NOMO-1 (cell line): ENCODE measurements at regions not wholly inside any gene's neighbourhood (a gene's known extent, or its start where the extent isn't known, plus 50 kb on each side); places are given as distances from the start of the nearest gene placed in this dataset.
"Not testable (repeated sequence)": the region's sequence is repeated elsewhere in the genome, so short reads cannot be mapped to it uniquely, and the experiment has no call there.

Experiments used
- DNase-seq, 2 experiments: peaks; one replicate each; lab custom pipeline; 2025; ENCODE audit not compliant: unreplicated experiment in 2 of 2; lab: John Stamatoyannopoulos, UW

DNA sequence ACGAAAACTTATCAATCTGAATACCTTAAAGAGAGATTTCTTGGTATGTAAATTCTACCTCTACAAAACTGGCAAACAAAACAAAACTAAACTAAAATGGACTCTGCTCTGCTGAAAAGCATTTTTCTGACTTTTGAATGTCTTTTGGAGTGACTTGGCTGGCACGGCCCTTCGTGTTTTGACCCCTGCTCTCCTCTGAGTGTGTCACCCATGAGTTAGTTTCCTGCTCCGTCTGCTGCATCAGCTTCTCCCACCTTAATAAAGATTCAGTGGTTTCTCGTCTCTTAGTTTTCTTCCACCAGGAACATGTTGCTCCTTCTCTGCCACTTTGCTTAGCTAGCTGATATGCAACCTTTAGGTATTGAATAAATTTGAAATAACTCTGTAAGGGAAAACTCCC lies 1084.0 kb upstream of the CDH18 start:
- DNase-seq, result no peak

DNA sequence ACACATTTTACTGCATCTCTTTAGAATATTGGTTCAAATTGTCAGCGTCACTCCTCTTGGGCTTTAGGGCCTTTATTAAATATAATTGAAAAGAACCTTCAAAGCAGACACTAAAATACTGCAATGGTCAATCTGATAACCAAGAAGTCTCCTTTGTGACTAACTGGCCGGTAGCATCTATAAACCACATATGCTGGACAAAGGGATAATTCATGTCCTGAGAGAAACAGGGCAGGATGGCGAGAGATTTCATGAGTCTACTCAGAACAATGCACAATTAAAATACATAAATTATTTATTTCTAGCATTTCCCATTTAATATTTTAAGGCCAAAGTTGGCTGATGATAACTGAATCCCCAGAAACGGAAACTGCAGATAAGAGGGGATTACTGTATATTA lies 1083.4 kb upstream of the CDH18 start:
- no peak for DNase-seq

DNA sequence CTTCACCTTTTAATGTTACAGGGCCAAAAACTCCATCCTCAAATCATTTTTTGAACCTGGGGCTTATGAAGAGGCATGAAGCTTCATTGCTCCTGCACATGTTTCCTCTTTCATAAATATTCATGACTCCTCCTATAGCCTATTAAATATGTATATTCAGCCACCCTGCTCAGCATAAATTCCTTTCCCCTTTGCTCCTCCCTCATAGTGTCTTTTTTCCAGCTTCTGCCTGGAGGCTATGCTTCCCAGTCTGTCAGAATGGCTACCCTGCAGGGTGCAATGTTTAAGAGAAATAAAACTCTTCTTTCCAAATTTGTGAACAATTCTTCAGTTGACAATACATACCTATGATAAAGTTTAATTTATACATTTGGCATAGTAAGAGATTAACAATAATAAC lies 1082.9 kb upstream of the CDH18 start:
- DNase-seq, result no peak

DNA sequence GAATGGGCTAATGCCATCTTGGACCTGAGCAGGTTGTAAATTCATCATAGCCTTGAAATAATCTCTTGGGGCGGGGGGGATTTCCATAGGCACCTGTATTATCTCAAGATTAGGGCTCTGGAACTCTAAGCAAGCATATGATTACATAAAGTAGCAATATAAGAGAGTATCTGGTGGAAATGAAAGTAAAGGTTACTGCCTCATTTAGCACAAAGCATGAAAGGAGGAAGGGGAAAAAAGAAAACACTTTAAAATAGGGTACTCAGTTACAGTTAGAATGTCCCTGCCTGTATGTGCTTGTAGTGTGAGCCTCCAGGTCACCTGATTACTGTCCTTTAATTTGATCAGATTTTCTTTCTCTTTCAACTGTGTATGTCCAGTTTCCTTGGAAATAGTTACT lies 1079.7 kb upstream of the CDH18 start:
- DNase-seq, result no peak

DNA sequence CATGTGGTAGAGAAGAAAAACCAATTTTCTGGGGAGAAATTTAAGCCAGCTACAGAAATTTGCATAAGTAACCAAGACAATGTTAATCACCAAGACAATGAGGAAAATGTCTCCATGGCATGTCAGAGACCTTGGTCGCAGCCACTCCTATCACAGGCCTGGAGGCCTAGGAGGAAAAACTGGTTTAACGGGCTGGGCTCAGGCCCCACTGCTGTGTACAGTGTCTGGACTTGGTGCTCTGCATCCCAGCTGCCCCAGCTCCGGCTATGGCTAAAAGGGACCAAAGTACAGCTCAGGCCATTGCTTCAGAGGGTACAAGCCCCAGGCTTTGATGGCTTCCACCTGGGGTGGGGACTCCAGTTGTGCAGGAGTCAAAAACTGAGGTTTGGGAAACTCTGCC lies 1075.1 kb upstream of the CDH18 start:
- DNase-seq, result no peak

DNA sequence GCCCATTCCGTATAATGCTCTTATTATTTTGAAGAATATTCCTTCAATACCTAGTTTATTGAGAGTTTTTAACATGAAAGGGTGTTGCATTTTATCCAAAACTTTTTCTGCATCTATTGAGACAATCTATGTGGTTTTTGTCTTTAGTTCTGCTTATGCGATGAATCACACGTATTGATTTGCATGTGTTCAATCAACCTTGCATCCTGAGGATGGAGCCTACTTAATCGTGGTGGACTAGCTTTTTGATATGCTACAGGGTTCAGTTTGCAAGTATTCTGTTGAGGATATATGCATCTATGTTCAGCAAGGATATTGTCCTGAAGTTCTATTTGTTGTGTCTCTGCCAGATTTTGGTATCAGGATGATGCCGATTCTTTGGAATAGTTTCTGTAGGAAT lies 1070.3 kb upstream of the CDH18 start:
- DNase-seq, result no peak

DNA sequence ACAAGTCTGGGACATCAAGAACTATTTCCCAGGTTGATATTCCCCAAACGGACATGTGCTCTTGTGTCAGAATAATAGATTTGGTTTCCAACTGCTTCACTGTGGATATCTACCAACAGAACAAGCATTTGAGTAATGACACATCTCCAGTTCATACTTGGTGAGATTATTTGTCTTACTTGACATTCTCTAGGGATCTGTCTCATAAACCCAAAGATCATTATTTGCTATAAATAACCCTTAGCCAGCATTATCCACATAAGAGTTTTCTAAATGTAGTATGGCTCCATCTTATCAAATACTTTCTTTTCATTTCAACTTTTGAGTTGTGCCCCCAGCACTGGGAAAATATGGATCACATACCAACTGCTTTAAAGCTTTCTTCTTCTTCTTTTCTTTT lies 1063.9 kb upstream of the CDH18 start:
- DNase-seq, result no peak

DNA sequence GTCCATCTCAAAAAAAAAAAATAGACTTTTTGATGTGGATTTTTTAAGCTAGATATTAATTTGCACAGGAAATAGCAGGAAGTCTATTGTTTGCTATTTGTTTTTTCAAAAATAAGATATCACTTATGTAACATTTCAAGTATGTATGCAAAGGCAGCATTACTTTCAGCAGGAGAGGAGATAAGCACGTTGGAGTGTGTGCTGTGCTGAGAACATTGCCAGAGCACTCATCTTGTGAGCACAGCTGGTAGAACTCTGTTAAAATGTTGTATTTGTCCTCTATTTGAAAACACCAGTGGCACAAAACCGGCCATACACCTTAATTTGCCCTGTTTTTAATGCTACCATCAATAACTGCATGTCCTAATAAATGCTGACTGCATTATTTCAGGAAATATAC lies 1061.9 kb upstream of the CDH18 start:
- DNase-seq, result no peak

DNA sequence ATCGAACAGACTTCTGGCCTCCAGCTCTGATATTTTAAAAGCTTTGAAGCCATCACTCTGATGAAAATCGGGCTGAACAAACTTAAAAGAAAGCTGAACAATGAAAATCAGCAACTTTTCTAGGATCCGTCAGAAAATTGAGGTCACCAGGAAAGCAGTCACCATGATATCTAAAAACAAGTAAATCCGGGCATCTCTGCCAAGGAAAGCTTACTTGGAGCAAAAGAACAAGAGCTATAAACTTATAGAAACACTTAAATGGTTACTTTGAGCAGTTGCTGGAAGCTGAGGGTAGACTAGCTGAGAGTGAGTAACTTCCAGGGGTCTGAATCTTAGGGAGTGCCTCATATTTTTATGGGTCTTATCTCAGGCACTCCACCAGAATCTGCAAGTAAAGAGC lies 1043.0 kb upstream of the CDH18 start:
- no peak for DNase-seq

DNA sequence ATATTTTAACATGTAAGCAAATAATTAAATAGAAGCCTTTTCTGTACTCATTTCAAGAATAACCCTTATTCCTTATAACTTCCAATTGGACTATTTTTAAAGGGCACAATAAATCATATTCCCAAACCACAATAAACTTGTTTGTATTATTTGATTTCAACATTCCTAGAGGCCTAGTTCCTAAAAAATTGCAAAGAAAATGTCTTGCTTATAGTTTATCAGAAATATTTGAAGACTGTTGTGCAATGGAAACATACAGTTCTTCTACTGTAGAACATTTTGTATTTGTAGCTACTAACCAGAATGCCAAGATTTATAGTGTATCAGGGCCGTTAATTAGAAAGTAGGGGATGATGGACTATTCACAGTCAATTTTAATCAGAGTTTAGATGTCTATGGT lies 1037.0 kb upstream of the CDH18 start:
- DNase-seq, result no peak

DNA sequence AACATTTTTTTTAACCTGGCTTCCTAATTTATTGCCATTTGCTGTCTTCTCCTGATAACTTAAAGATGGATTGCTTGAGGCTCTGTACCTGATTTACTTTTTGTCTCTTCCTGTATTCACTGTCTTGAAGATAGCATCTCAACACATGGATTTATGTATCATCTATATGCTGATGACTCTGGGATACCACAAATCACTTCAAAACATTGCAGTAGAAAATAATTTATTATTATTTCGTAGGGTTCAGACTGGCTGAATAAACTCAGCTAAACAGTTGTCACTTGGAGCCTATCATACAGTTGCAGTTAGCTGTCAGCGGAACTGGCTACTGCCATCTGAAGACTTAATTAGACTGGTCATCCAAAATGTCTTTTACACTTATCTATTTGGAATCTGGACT lies 1025.2 kb upstream of the CDH18 start:
- no peak for DNase-seq

DNA sequence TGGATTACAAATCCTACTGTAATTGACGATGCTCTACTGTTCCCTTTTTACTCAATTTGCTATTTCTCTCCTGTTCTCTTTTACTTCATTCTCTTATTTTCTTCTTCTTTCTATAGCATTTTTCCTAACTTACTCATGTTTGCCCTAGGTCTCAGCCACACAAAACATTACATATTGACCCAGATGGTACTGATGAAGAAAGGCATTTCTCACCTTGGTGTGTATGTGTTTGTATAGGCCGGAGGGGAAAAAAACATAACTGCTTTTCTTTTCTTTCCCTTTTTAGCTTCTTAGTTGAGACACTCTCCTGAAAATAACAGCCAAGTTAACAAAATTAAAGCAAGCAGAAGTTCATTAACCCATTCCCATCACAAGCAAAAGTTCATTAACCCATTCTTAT lies 1019.8 kb upstream of the CDH18 start:
- no peak for DNase-seq

DNA sequence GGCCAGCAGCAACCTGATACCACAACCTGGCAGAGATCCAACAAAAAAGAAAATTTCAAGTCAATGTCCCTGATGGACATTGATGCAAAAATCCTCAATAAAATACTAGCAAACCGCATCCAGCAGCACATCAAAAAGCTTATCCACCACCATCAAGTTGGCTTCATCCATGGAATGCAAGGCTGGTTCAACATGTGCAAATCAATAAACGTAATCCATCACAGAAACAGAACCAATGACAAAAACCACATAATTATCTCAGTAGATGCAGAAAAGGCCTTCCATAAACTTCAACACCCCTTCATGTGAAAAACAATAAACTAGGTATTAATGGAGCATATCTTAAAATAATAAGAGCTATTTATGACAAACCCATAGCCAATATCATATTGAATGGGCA lies 1000.9 kb upstream of the CDH18 start:
- not testable (repeated sequence) for DNase-seq

DNA sequence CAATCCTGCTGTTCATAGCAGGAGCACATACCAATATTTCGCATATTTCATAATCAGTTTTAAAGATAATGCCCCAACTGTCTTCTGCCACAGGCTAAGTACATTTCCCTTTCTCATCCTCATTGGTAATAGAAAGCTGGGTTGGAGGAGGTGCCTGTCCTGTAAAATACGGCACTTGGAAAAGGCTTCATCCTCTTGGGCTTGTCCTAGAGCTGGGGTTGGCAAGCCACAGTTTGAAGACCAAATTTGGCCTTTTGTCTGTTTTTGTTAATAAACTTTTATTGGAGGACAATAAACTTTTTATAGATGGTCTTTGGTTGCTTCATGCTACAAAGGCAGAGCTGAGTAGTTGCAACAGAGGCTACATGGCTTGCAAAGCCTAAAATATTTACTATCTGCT lies 997.8 kb upstream of the CDH18 start:
- no peak for DNase-seq

DNA sequence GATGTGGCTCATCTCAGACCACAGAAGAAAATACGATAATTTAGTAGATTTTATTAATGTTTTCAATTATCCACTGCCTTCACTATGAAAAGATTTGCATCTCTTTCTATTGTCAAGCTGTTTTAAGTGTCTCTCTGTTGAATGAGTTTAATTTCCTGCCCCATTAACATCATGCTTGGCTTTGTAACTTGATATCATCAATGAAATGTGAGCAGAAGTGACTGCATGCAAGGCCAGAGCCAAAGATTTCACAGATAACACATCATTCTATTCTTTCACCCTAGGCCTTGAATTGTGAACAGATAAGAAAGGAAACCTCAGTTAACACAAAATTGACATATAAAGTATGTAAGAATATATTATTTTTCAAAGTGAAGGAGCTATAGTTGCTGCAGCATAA lies 986.4 kb upstream of the CDH18 start:
- no peak for DNase-seq

DNA sequence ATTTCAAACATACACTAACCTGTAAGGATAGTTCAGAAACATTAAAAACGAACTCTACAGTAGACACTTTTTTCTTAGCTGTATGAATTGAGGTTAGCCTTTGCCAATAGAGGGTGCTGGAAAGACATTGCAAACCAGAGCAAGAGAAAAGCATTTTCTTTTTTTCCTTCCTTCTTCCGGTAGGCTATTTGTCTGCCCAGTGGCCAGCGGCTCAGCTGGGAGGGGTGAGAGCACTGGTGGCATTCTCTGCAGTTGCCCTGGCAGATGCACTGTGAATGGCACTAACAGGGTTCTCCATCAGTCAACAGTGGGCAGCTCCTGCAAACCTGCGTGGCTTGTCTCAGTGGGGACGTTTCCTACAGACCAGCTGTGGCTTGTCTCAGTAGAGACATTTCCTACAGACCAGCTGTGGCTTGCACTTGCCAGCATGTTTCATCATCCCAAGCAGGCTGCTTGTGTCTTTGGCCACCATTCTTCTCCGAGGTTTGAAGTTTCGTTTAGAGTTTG lies 984.5 kb upstream of the CDH18 start:
- DNase-seq, result peak; percentile 69 to 78

DNA sequence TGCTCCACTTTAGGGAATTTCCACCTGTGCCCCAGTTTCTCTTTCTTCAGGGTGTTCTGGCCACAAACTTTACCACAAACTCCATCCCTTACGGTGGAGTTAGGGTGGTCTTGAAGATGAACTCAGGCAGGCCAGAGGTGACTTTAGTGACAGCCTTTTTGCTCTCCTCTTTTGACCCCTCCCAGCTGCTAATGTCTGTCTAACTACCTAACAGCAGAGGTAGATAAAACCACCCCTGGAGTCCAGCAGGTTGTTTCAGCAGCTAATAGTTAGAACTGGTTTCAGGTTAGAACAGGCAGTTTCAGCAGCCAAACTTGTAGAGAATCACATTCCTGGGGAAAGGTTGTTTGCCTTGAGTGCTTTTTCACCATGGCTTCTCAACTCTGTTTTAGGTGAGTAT lies 971.3 kb upstream of the CDH18 start:
- DNase-seq, result no peak

DNA sequence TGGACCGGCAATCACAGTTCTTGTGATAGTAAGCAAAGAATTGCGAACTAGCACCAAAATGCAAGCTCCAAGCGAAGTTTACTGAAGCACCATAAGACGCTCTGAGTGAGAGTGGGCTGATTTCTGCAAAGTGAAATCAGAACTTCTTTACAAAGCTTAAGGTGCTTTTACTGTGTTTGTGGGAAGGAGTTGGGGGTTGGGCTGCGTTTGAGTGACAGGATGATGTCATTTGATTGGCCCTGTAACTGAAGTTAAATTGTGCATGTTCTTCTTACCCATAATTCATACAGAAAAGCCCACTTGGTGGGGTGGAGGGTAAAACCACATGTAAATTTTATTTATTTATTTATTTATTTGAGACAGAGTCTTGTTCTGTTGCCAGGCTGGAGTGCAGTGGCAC lies 970.6 kb upstream of the CDH18 start:
- DNase-seq, result no peak

DNA sequence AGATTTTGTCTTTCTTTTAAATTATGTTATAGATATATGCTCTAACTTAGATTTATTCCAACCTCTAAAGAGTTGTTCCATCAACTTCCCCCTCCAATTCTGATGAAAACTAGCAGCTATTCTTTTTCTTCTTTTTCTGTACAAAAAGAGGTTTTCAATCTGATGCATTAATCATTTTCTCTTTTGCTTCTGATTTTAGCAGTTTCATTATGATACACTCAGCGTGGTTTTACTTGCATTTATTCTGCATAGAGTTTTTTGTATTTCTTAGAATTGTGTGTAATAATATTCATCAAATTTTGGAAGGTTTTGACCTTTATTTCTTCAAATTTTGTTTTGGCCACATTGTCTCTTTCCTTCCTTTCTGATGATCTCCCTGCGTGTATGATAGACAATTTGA lies 968.1 kb upstream of the CDH18 start:
- no peak for DNase-seq

DNA sequence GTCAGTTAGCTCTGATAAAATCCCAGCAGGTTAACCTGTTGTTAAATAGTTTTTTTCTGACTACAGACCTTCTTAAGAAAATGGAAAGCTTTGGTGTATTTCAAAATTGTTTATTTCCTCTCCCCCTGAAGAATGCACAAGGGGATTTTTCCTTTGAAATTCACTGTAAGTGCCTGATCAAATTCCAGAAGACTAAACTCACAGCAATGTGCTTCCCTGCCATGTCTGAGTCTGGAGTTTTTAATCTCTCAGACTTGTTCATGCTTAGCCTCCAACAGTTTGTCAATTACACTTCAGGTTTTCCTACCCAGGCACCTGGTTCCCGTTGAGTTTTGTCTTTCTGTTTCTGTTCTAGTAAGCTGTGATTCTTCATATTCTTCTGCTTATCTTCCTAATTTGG lies 961.6 kb upstream of the CDH18 start:
- DNase-seq, result no peak

DNA sequence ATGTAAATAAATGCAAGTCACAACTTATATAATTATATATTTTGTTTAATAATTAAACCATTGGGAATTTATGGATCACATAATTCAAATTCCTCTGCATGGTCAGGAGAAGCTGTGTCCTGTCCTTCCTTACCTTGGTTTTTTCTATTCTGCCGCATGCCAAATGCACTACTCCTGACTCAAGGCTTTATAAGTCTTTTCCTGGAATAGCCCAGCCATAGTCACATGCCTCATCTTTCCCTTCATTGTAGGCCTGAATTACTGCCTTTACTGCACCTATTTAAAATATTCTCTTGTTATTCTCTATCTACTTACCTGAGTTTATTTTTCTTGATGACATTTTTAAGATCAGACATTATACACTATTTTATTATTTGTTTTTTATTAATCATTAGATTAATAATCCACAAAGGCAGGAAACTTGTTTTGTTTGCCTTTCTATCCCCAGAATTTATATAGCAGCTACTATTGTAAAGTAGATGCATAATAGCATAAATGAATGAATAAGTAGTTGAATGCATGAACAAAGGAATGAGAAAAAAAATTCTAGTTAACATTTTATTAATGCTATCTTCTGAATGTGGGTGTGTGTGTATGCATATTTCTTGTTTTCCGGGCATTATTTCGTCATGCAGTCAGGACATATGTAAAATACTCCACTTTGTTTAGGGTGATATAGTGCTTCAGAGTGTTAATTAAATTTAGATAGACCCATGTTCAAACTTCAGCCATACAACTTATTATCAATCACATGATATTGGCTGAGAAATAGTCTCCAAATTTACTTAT lies 955.4 kb upstream of the CDH18 start:
- not testable (repeated sequence) for DNase-seq

DNA sequence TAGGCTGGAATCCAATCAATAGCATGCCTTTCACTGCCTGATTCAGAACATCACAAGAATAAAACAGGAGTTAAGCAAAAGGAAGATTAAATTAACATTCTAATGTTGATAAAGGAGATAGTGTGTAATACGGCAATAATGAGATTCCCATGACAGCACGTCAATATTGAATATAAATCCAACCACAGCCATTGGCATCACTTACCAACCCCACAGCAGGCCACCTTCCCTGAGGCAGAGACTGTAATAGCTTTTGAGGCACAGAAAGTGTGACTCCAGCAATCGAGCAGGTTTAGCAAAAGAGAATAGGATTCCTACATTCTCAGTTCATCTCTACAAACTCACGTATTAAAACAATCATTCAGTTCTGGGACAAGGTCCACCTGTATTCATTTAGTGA lies 954.6 kb upstream of the CDH18 start:
- DNase-seq, result not testable (repeated sequence)

DNA sequence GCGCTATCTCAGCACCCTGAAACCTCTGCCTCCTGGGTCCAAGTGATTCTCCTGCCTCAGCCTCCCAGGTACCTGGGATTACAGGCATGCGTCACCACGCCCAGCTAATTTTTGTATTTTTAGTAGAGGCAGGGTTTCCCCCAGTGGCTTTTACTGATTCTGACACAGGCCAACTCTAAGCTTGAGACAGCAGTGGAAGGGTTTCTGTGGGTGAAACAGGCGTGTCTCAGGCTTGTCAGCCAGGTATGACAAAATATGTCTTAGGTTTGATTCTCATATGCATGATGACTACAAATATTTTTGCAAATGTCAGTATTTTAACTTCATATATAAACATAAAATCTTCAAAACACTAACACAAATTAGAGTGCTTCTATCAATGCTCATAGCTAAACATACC lies 952.8 kb upstream of the CDH18 start:
- not testable (repeated sequence) for DNase-seq
